Fibroblast of peridontal ligament (primary cell): ENCODE measurements at regions not wholly inside any gene's neighbourhood (a gene's known extent, or its start where the extent isn't known, plus 50 kb on each side); places are given as distances from the start of the nearest gene placed in this dataset.
A peak's percentile ranks its signal among the peaks of the same experiment; 100 is the strongest.

ENCODE experiments used
- DNase-seq: peaks from one replicate; pipeline ENCODE4 v3.0.0-alpha.2; 2010; ENCODE audit errors: extremely low read depth

- no peak for DNase-seq
Measured at GRCh38 chr16:26877421-26877820, 189.3 kb upstream of the C16orf82 start.

DNA sequence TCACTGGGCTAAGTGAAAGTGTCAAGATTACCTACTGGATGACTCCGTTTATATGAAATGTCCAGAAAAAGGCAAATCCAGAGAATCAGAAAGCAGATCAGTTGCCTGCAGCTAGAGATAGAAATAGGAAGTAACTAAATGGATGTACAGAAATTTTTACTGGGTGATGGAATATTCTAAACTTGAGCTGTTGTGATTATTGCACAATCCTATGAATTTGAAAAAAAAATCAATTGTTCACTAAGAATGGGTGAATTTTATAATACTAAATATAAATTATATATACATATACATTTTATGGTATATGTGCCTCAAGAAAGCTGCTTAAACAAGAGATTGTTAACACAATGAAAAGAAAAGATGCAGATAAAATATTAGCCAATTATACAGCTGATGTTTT is 181.1 kb upstream of the C16orf82 start:
- no peak for DNase-seq

- peak; percentile 6 for DNase-seq
Measured at GRCh38 chr16:26889740-26890139, 177.0 kb upstream of the C16orf82 start.

- DNase-seq = no peak
Measured at GRCh38 chr16:26898200-26898599, 168.5 kb upstream of the C16orf82 start.

- no peak for DNase-seq
Measured at GRCh38 chr16:26901196-26901861, 165.4 kb upstream of the C16orf82 start.

DNA sequence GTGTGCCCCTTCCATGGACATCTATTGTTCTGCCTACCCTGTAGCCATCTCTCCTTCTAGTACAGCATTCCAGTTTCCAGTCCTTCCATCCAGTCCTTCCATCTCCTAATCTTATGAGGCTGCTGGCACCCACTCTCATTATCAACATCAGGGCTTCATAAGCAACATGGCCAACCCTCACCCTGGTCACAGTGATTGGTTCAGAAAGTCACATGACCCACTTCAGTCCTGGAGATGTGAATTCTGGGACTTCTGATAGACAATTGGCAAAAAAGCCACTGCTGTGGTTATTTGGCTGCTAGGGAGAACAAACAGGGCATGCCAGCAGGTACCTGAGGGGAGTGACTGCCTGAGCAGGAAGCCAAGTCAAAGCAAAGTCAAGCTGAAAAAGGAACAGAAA is 164.7 kb upstream of the C16orf82 start:
- DNase-seq = no peak

DNA sequence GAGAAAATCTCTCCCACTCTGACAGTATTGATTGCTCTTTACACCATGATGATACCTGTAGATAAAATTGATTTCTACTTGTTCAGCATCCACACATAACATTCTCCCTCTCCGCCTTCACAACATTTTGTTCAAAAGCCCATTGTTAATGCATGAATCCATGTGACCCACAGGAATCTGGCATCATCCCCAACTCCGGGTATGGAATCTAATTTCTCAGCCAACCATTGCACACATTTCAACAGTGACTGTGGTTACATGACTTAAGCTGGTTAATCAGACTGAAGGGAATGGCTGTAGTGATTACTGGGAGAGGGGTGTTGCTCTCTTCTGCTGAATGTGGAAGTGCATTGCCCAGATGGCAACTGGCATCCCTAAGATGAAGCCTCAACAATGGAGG is 161.4 kb upstream of the C16orf82 start:
- peak; percentile 5 for DNase-seq

DNA sequence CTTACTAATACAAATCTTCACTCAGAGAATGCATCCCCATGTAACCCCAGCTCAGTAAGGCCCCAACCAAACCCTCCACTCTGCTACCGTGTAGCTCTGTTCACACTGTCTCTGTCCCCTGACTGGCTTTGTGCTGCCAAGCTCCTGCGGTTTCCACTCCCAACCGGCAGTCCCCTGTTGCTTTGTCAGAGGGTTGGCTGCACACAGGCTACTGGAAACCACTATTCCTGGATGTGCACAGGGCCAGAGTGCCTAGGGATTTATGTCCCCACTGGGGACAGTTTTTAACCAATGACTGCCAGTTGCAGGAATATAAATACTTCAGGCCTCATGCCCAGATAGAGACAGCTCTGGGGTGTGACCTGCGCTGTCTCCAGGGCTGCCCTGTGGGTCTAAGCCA is 157.1 kb upstream of the C16orf82 start:
- DNase-seq = no peak

- no peak for DNase-seq
Measured at GRCh38 chr16:26911436-26911835, 155.3 kb upstream of the C16orf82 start.

DNA sequence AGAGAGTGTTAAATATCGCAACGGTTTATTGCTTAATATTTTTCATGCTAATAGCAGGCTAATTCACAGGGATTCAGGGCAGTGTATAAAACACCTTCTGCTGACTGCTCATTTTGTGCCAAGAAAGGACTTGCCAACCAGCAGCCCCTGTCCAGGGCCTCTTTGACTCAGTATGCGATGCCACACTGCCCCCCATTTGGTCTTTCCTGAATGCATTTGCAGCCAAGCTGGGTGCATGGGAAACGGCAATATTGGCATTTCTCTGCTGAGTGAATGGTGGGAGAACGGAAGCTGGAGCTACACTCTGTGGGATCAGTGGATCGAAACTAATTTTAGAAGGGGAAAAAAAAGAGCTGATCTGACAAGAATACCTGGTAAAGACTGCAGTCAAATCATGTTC is 152.9 kb upstream of the C16orf82 start:
- DNase-seq = no peak

DNA sequence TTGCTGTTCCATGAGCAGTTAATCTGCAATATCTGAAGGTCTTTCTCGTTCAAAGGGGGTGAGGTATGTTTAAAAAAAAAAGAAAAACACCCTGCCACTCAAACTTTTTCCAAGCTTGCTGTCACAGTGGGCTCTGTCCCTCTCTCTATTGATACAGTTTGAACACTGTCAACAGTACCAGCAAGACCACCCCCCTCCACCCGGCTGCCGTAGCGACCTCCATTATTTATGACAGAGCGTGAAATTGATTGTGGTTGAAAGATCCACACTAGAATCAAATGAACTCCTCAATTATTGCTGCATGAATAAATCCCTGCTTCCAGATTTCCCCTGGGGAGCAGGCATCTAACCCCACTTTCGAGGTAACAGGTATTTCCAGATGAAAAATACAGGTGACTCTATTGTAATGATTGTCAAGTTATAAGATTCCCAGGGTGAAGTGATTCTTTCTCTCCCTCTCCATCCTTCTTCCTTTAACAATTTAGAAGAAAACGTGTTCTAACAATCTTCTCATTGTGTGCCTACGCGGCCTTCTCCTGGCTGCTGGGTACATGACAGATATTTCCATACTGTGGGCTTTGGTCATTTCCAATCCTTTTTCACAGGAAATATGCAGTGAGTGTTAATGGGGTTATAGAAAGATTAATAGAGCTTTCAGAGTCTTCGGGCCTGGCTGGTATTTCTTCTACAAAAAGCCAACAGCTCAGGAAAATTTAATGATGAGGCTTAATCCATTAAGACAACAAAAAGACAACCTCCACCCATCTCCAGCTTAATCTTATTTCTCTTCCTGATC is 135.7 kb upstream of the C16orf82 start:
- no peak for DNase-seq

GRCh38 chr16:26950636-26951035 is 116.1 kb upstream of the C16orf82 start:
- DNase-seq = no peak

- DNase-seq = no peak
Measured at GRCh38 chr16:26951950-26952349, 114.8 kb upstream of the C16orf82 start.

- no peak for DNase-seq
Measured at GRCh38 chr16:26952411-26952810, 114.3 kb upstream of the C16orf82 start.

DNA sequence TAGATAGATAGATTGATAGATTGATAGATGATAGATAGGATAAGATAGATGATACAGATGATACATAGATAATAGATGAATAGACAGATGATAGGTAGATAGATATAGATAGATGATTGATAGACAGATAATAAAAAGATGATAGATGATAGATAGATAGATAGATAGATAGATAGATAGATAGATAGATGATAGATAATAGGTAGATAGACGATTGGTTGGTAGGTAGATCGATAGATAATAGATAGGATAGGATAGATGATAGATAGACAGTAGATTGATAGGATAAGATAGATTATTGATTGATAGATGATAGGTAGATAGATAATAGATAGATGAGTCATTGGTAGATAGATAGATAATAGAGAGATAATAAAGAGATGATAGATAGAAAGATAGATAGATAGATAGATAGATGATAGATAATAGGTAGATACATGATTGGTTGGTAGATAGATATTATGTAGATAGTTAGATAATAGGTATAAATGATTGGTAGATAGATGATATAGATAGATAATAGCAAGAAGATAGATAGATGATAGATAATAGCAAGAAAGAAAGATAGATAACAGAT is 109.4 kb upstream of the C16orf82 start:
- no peak for DNase-seq

DNA sequence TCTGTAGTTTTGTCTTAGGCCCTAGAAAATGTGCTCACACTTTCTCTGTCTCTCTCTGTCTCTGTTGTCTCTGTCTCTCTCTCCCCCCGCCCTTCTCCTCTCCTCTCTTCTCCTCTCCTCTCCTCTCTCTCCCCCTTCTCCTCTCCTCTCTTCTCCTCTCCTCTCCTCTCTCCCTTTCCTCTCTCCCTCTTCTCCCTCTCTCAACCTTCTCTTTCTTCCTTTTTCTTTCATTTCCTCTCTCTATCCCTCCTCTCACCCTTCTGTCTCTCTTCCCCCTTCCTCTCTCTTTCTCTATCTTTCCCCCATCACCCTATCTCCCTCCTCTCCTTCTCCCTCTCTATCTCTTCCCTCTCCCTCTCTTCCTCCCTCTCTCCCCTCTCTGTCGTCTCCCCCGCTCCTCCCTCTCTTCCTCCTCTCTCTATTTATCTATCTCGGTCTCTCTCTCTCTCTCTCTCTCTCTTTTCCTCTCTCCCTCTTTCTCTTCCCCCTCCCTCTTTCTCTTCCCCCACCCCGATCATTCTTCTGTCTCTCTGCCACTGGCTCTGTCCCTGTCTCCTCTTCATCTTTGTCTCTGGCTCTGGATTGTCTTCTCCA is 107.2 kb upstream of the C16orf82 start:
- DNase-seq = no peak

- no peak for DNase-seq
Measured at GRCh38 chr16:26961459-26961858, 105.3 kb upstream of the C16orf82 start.

GRCh38 chr16:26963109-26963508 is 103.6 kb upstream of the C16orf82 start:
- DNase-seq = peak; percentile 9

DNA sequence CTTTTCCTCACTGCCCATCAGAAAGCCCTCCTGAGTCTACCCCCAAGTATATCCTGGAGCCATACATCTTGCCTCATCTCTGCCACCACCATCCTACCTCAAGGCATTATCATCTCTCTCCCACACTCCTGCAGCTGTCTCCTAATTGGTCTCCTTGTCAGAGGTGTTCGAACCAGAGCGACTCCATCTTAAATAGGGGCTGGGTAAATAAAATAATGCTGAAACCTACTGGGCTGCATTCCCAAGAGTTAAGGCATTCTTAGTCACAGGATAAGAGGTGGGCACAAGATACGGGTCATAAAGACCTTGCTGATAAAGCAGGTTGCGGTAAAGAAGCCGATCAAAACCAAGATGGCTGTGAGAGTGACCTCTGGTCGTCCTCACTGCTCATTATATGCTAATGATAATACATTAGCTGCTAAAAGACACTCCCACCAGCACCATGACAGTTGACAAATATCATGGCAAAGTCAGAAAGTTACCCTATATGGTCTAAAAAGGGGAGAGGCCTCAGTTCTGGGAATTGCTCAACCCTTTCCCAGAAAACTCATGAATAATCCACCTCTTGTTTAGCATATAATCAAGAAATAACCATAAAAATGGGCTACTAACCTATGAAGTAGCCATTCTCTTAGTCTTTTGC is 97.0 kb upstream of the C16orf82 start:
- DNase-seq = no peak

DNA sequence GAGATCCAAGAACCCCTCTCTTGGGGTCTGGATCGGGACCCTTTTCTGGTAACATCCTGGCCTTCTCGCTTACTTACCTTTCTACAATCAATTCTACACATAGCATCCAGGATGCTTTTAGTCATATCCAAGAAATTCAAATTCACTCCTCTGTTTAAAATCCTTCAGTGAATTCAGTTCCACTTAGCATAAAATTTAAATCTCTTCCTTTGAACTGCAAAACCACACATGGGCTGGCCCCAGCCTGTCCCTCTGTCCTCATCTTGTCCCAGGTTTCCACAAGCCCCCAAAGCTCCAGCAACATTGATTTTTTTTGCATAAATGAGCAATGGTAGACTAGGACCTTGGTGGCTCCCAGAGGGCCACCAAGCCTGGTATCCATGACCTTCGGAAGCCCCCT is 96.4 kb upstream of the C16orf82 start:
- no peak for DNase-seq

GRCh38 chr16:26976873-26977272 is 89.9 kb upstream of the C16orf82 start:
- no peak for DNase-seq

- peak; percentile 44 for DNase-seq
Measured at GRCh38 chr16:26981266-26981938, 85.3 kb upstream of the C16orf82 start.
